IMR-90 (cell line): ENCODE measurements at regions not wholly inside any gene's neighbourhood (a gene's known extent, or its start where the extent isn't known, plus 50 kb on each side); places are given as distances from the start of the nearest gene placed in this dataset.

Experiments
- ATAC-seq: fragments of 200-7000 bp; cut with Tn5 transposase; 2 replicates; pipeline ENCODE4 v1.9.1; 2020; ENCODE audit warnings: low read depth, mild to moderate bottlenecking, moderate library complexity
- BruUV-seq: library from RNA; stranded (reverse); fragments of 400-500 nt; replicated peaks from 2 replicates; lab custom pipeline; 2021; lab: Mats Ljungman, UMichigan
- CTCF ChIA-PET: fragments of 300-600 bp; formaldehyde crosslinking; extraction: SDS; loops from one replicate; lab custom pipeline; 2021; ENCODE audit warnings: antibody characterized with exemption; lab: Yijun Ruan, JAX
- POLR2A ChIA-PET: fragments of 300-600 bp; sonication (Branson Sonifier 250); formaldehyde crosslinking; loops from one replicate; lab custom pipeline; 2022; ENCODE audit warnings: antibody characterized with exemption; ENCODE audit not compliant: unreplicated experiment; lab: Charles Lee
- DNase-seq: peaks from one replicate; pipeline ENCODE4 v3.0.0; 2013
- H2AFZ ChIP-seq: replicated peaks from 2 replicates; pipeline ENCODE3; 2013; ENCODE audit warnings: low read length, mild to moderate bottlenecking; ENCODE audit not compliant: poor library complexity
- H2AK5ac ChIP-seq: 2 replicates; pipeline ENCODE4 v1.6.1; 2013; ENCODE audit warnings: low read depth, low read length, inconsistent platforms
- H2AK9ac ChIP-seq: replicated peaks from 2 replicates; pipeline ENCODE3; 2013; ENCODE audit warnings: mild to moderate bottlenecking, low read depth, low read length, moderate library complexity; ENCODE audit not compliant: poor library complexity
- H2BK120ac ChIP-seq: 2 replicates; pipeline ENCODE4 v1.6.1; 2013; ENCODE audit warnings: low read depth, low read length, inconsistent platforms
- H2BK15ac ChIP-seq: 3 replicates; pipeline ENCODE4 v1.6.1; 2013; ENCODE audit warnings: low read depth, low read length, inconsistent platforms
- H2BK20ac ChIP-seq: 2 replicates; pipeline ENCODE4 v1.6.1; 2013; ENCODE audit warnings: low read depth, mild to moderate bottlenecking, inconsistent platforms, low read length, moderate library complexity
- H2BK5ac ChIP-seq: 2 replicates; pipeline ENCODE4 v1.6.1; 2013; ENCODE audit warnings: mild to moderate bottlenecking, low read depth, low read length, inconsistent platforms; ENCODE audit not compliant: poor library complexity, severe bottlenecking
- H3K14ac ChIP-seq: replicated peaks from 2 replicates; pipeline ENCODE4 v1.6.1; 2013; ENCODE audit warnings: low read depth, low read length, inconsistent platforms
- H3K18ac ChIP-seq: 2 replicates; pipeline ENCODE4 v1.6.1; 2013; ENCODE audit warnings: low read depth, low read length, control low read depth
- H3K23ac ChIP-seq: 2 replicates; pipeline ENCODE4 v1.6.1; 2013; ENCODE audit warnings: low read depth, low read length, inconsistent platforms
- H3K27ac ChIP-seq: 2 replicates; pipeline ENCODE4 v1.5.1; 2013; ENCODE audit warnings: mild to moderate bottlenecking, control low read depth, low read length; ENCODE audit not compliant: insufficient read depth
- H3K27me3 ChIP-seq: 2 replicates; pipeline ENCODE4 v1.6.1; 2013; ENCODE audit warnings: low read length; ENCODE audit not compliant: control insufficient read depth, insufficient read depth
- H3K36me3 ChIP-seq: 2 replicates; pipeline ENCODE4 v1.6.1; 2013; ENCODE audit warnings: low read length, mixed read lengths; ENCODE audit not compliant: control insufficient read depth, insufficient read depth
- H3K4ac ChIP-seq: 2 replicates; pipeline ENCODE4 v1.6.1; 2013; ENCODE audit warnings: low read depth, low read length, inconsistent platforms
- H3K4me1 ChIP-seq: 2 replicates; pipeline ENCODE4 v1.6.1; 2013; ENCODE audit warnings: low read length, mixed read lengths; ENCODE audit not compliant: control insufficient read depth, insufficient read depth
- H3K4me2 ChIP-seq: 2 replicates; pipeline ENCODE4 v1.6.1; 2013; ENCODE audit warnings: low read depth, mild to moderate bottlenecking, control low read depth, low read length, moderate library complexity
- H3K4me3 ChIP-seq: 2 replicates; pipeline ENCODE4 v1.5.1; 2013; ENCODE audit warnings: low read depth, mild to moderate bottlenecking, control low read depth, low read length, moderate library complexity; ENCODE audit not compliant: insufficient read depth
- H3K56ac ChIP-seq: 2 replicates; pipeline ENCODE4 v1.6.1; 2013; ENCODE audit warnings: low read length, inconsistent platforms; ENCODE audit not compliant: insufficient read depth; ENCODE audit errors: extremely low read depth
- H3K79me1 ChIP-seq, 2 experiments: 2 replicates each; pipeline ENCODE4 v1.6.1; 2013; ENCODE audit warnings: low read length in 2 of 2, inconsistent platforms in 1 of 2, low read depth in 1 of 2
- H3K9ac ChIP-seq: 2 replicates; pipeline ENCODE4 v1.6.1; 2013; ENCODE audit warnings: low read depth, low read length, control low read depth
- H3K9me1 ChIP-seq: 2 replicates; pipeline ENCODE4 v1.6.1; 2013; ENCODE audit warnings: low read length, inconsistent platforms; ENCODE audit not compliant: insufficient read depth
- H3K9me3 ChIP-seq: 2 replicates; pipeline ENCODE4 v1.6.1; 2013; ENCODE audit warnings: low read length; ENCODE audit not compliant: control insufficient read depth, insufficient read depth
- H4K20me1 ChIP-seq: 2 replicates; pipeline ENCODE4 v1.6.1; 2013; ENCODE audit warnings: low read length, inconsistent platforms; ENCODE audit not compliant: insufficient read depth
- H4K5ac ChIP-seq: 2 replicates; pipeline ENCODE4 v1.6.1; 2013; ENCODE audit warnings: mild to moderate bottlenecking, low read depth, low read length, control low read depth
- H4K8ac ChIP-seq, 2 experiments: 2 replicates each; pipeline ENCODE4 v1.6.1; 2013; ENCODE audit warnings: low read depth in 2 of 2, low read length in 2 of 2, control low read depth in 1 of 2, inconsistent platforms in 1 of 2
- H4K91ac ChIP-seq: 2 replicates; pipeline ENCODE4 v1.6.1; 2013; ENCODE audit warnings: low read depth, low read length, inconsistent platforms; ENCODE audit not compliant: insufficient read depth
- BHLHE40 ChIP-seq: fragments of 150-350 bp; IDR thresholded peaks from 2 replicates; pipeline ENCODE4 v1.6.1; 2016; ENCODE audit warnings: mild to moderate bottlenecking, low read depth, low read length
- CEBPB ChIP-seq: IDR thresholded peaks from 2 replicates; pipeline ENCODE4 v1.6.1; 2012; ENCODE audit warnings: low read depth, low read length, improper control_type of control experiment
- CHD1 ChIP-seq: IDR thresholded peaks from 2 replicates; pipeline ENCODE4 v1.6.1; 2012; ENCODE audit warnings: low read depth, low read length, improper control_type of control experiment
- FOS ChIP-seq: fragments of 150-350 bp; IDR thresholded peaks from 2 replicates; pipeline ENCODE4 v1.6.1; 2016; ENCODE audit warnings: low read depth, low read length
- MAFK ChIP-seq: IDR thresholded peaks from 2 replicates; pipeline ENCODE4 v1.6.1; 2012; ENCODE audit warnings: low read depth, low read length, improper control_type of control experiment
- MAZ ChIP-seq: IDR thresholded peaks from 2 replicates; pipeline ENCODE4 v1.6.1; 2012; ENCODE audit warnings: low read depth, mild to moderate bottlenecking, low read length, improper control_type of control experiment, moderate library complexity, borderline replicate concordance
- MXI1 ChIP-seq: IDR thresholded peaks from 2 replicates; pipeline ENCODE4 v1.6.1; 2012; ENCODE audit warnings: low read depth, mild to moderate bottlenecking, low read length, moderate library complexity, borderline replicate concordance
- NFE2L2 ChIP-seq: fragments of 150-350 bp; IDR thresholded peaks from 2 replicates; pipeline ENCODE4 v1.6.1; 2016; ENCODE audit warnings: low read depth, mild to moderate bottlenecking, low read length
- POLR2A ChIP-seq: IDR thresholded peaks from 2 replicates; pipeline ENCODE4 v1.6.1; 2012; ENCODE audit warnings: mild to moderate bottlenecking, low read depth, low read length
- RAD21 ChIP-seq: IDR thresholded peaks from 2 replicates; pipeline ENCODE4 v1.6.1; 2012; ENCODE audit warnings: low read length, improper control_type of control experiment
- RCOR1 ChIP-seq: IDR thresholded peaks from 2 replicates; pipeline ENCODE4 v1.6.1; 2012; ENCODE audit warnings: mild to moderate bottlenecking, low read length, improper control_type of control experiment; ENCODE audit not compliant: insufficient replicate concordance
- RFX5 ChIP-seq: IDR thresholded peaks from 2 replicates; pipeline ENCODE4 v1.8.0; 2012; ENCODE audit warnings: low read depth, mild to moderate bottlenecking, low read length, moderate library complexity
- SMC3 ChIP-seq: fragments of 150-350 bp; IDR thresholded peaks from 2 replicates; pipeline ENCODE4 v1.6.1; 2016; ENCODE audit warnings: low read depth, mild to moderate bottlenecking, antibody characterized with exemption, low read length, moderate library complexity
- WGBS, 2 experiments: methylation state at CpG; one replicate each; pipeline versions ENCODE4 v1.1.5 to v1.1.7; 2013; ENCODE audit warnings: missing lambda C conversion rate in 2 of 2; ENCODE audit not compliant: insufficient read length in 1 of 2; ENCODE audit errors: extremely low coverage in 2 of 2; 5-methylcytosine and 5-hydroxymethylcytosine counted together
- dilution Hi-C: fragments of 300-500 bp; cut with HindIII; formaldehyde crosslinking; loops from one replicate; pipeline ENCODE4 v1.14.3; 2018; ENCODE audit warnings: low sequenced_read_pairs; ENCODE audit not compliant: unreplicated experiment
- in situ Hi-C: fragments of 300-500 bp; cut with MboI; formaldehyde crosslinking; loops from 3 replicates; pipeline ENCODE4 v1.14.3; 2019; ENCODE audit warnings: low sequenced_read_pairs, inconsistent platforms, mixed read lengths
- intact Hi-C: fragments of 100-400 bp; cut with micrococcal nuclease; formaldehyde crosslinking; loops from 2 replicates; pipeline ENCODE4 v1.10.0; 2022
- TF ChIP-seq, protein P1 (sequence below): fragments of 150-350 bp; IDR thresholded peaks from 2 replicates; pipeline ENCODE4 v1.6.1; 2016; ENCODE audit warnings: low read depth, mild to moderate bottlenecking, low read length, moderate library complexity, borderline replicate concordance
- TF ChIP-seq, protein P2 (sequence below): fragments of 150-350 bp; IDR thresholded peaks from 2 replicates; pipeline ENCODE4 v1.6.1; 2017; ENCODE audit warnings: mild to moderate bottlenecking, antibody characterized with exemption, low read length, low read depth
- TF ChIP-seq, protein P3 (sequence below): conservative IDR thresholded peaks from 2 replicates; pipeline ENCODE4 v1.5.1; 2012; ENCODE audit warnings: mild to moderate bottlenecking, low read depth, low read length, improper control_type of control experiment

DNA sequence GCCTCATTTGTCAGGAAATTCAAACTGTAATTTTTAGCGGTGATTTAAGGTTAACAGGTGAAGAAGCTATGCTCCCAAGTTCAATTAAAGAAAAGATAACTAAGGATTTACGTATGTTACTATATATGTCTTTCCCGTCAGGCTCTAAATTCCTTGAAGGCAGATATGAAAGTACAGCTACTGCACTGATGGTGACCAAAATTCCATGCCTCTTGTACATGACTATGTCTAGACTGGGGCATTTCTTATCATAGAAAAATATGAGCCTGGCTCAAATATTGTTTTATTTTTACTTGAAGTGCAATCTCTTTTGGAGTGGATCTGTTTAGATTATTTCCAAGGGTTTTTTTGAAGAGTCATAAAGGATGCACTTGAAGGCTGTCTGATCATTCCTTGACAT is 647.1 kb upstream of the KCNMB2 start:
- POLR2A ChIA-PET: no interaction called here
- BruUV-seq: no TSS peak
- ATAC-seq: no peak
- no peak overlapping the region for H3K14ac ChIP-seq
- TF ChIP-seq RFX5 (no peak), RAD21 (no peak), CHD1 (no peak), MAZ (no peak), NFE2L2 (no peak), FOS (no peak), POLR2A (no peak), CEBPB (no peak), MXI1 (no peak), RCOR1 (no peak), BHLHE40 (no peak), SMC3 (no peak), MAFK (no peak)
- TF ChIP-seq, protein P1, sequence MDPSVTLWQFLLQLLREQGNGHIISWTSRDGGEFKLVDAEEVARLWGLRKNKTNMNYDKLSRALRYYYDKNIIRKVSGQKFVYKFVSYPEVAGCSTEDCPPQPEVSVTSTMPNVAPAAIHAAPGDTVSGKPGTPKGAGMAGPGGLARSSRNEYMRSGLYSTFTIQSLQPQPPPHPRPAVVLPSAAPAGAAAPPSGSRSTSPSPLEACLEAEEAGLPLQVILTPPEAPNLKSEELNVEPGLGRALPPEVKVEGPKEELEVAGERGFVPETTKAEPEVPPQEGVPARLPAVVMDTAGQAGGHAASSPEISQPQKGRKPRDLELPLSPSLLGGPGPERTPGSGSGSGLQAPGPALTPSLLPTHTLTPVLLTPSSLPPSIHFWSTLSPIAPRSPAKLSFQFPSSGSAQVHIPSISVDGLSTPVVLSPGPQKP: no peak
- TF ChIP-seq, protein P2, sequence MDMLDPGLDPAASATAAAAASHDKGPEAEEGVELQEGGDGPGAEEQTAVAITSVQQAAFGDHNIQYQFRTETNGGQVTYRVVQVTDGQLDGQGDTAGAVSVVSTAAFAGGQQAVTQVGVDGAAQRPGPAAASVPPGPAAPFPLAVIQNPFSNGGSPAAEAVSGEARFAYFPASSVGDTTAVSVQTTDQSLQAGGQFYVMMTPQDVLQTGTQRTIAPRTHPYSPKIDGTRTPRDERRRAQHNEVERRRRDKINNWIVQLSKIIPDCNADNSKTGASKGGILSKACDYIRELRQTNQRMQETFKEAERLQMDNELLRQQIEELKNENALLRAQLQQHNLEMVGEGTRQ: no peak
- TF ChIP-seq, protein P3, sequence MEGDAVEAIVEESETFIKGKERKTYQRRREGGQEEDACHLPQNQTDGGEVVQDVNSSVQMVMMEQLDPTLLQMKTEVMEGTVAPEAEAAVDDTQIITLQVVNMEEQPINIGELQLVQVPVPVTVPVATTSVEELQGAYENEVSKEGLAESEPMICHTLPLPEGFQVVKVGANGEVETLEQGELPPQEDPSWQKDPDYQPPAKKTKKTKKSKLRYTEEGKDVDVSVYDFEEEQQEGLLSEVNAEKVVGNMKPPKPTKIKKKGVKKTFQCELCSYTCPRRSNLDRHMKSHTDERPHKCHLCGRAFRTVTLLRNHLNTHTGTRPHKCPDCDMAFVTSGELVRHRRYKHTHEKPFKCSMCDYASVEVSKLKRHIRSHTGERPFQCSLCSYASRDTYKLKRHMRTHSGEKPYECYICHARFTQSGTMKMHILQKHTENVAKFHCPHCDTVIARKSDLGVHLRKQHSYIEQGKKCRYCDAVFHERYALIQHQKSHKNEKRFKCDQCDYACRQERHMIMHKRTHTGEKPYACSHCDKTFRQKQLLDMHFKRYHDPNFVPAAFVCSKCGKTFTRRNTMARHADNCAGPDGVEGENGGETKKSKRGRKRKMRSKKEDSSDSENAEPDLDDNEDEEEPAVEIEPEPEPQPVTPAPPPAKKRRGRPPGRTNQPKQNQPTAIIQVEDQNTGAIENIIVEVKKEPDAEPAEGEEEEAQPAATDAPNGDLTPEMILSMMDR: no peak
- no peaks in the 10 kb centered on the region for H4K20me1 ChIP-seq
- no peak overlapping the region for H2BK5ac ChIP-seq
- H3K18ac ChIP-seq: no peak overlapping the region
- H2BK20ac ChIP-seq: no peak overlapping the region
- H3K9ac ChIP-seq: no peak overlapping the region
- H3K27me3 ChIP-seq: no peaks in the 10 kb centered on the region
- no peaks in the 10 kb centered on the region for H3K79me1 ChIP-seq
- H4K8ac ChIP-seq: no peak overlapping the region
- no peak overlapping the region for H3K56ac ChIP-seq
- H3K4me3 ChIP-seq: no peak overlapping the region
- no peak overlapping the region for H3K4ac ChIP-seq
- H3K4me1 ChIP-seq: peaks cover 2% of the 10 kb centered on the region; the same call in 1 of the 2 replicates
- no peaks in the 10 kb centered on the region for H3K36me3 ChIP-seq
- H3K27ac ChIP-seq: no peak overlapping the region
- intact Hi-C loops: no loop called here
- no peak for DNase-seq
- no peaks in the 10 kb centered on the region for H3K9me1 ChIP-seq
- in situ Hi-C loops: no loop called here
- H4K91ac ChIP-seq: no peak overlapping the region
- H3K9me3 ChIP-seq: no peaks in the 10 kb centered on the region
- H2BK15ac ChIP-seq: no peak overlapping the region
- H2AFZ ChIP-seq: no peak overlapping the region
- no peak overlapping the region for H4K5ac ChIP-seq
- H3K4me2 ChIP-seq: no peak overlapping the region
- no peak overlapping the region for H2BK120ac ChIP-seq
- CTCF ChIA-PET: no interaction called here
- no peak overlapping the region for H2AK9ac ChIP-seq
- no peak overlapping the region for H3K23ac ChIP-seq
- WGBS, 2 experiments: no CpG with 5 or more reads among the region's 3 CpGs
- dilution Hi-C loops: no loop called here
- no peak overlapping the region for H2AK5ac ChIP-seq
